ENCODE measurements at regions not wholly inside any gene's neighbourhood (a gene's known extent, or its start where the extent isn't known, plus 50 kb on each side); places are given as distances from the start of the nearest gene placed in this dataset.

GRCh38 chr21:23664193-23664694, 1943.0 kb downstream of the MRPL39 start:
- no peak for DNase-seq (ENCODE audit: low read depth)
- no peak for TF ChIP-seq CTCF (IDR thresholded peaks at IDR 0.05; ENCODE audit: low read depth, low read length, missing control alignments)
- H3K4me3 ChIP-seq (ENCODE audit: low read depth, low read length): no peak overlapping the region
- in situ Hi-C loops (cut with HindIII; ENCODE audit: low sequenced_read_pairs): no loop called here

DNA sequence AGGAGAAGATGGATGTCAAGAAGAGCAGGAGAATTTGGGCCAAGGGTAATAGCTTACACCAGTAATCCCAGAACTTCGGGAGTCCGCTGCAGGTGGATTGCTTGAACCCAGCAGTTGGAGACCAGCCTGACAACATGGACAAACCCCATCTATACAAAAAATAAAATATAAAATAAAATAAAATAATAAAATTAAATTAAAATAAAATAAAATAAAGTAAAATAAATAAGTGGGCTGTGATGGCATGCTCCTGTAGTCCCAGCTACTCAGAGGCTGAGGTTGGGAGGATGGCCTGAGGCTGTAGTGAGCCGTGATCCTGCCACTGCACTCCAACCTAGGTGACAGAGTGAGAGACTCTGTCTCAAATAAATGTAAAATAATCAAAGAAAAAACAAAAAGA, 1946.7 kb downstream of the MRPL39 start:
- in situ Hi-C loops (cut with HindIII; ENCODE audit: low sequenced_read_pairs): no loop called here
- no peak for DNase-seq (ENCODE audit: low read depth)
- TF ChIP-seq CTCF (IDR thresholded peaks at IDR 0.05; ENCODE audit: low read depth, low read length, missing control alignments): no peak
- no peak overlapping the region for H3K4me3 ChIP-seq (ENCODE audit: low read depth, low read length)

GRCh38 chr21:23644768-23645167, 1962.5 kb downstream of the MRPL39 start:
- TF ChIP-seq CTCF (IDR thresholded peaks at IDR 0.05; ENCODE audit: low read depth, low read length, missing control alignments): no peak
- in situ Hi-C loops (cut with HindIII; ENCODE audit: low sequenced_read_pairs): no loop called here
- no peak overlapping the region for H3K4me3 ChIP-seq (ENCODE audit: low read depth, low read length)
- DNase-seq (ENCODE audit: low read depth): no peak

DNA sequence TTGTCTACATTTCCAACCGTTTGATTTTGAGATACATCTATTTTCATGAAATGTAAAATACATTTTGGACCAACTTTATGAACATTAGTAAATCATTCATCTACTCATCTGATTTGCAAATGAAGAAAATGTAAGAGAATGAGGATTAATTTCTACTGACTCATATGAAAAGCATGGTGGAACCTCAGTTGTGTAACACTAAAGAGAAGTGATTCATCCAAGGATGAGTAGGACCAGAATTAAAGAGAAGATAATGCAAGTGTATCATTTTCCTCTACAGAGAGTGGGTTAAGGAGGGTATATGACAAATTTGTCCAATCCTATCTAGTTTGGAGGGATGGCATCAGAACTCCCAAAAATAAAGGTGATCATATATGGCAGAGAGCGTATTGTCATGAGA, 1967.6 kb downstream of the MRPL39 start:
- no peak overlapping the region for H3K4me3 ChIP-seq (ENCODE audit: low read depth, low read length)
- no peak for TF ChIP-seq CTCF (IDR thresholded peaks at IDR 0.05; ENCODE audit: low read depth, low read length, missing control alignments)
- DNase-seq (ENCODE audit: low read depth): no peak
- in situ Hi-C loops (cut with HindIII; ENCODE audit: low sequenced_read_pairs): no loop called here

GRCh38 chr21:23638131-23638695, 1969.1 kb downstream of the MRPL39 start:
- no peak for DNase-seq (ENCODE audit: low read depth)
- in situ Hi-C loops (cut with HindIII; ENCODE audit: low sequenced_read_pairs): no loop called here
- H3K4me3 ChIP-seq (ENCODE audit: low read depth, low read length): no peak overlapping the region
- TF ChIP-seq CTCF (IDR thresholded peaks at IDR 0.05; ENCODE audit: low read depth, low read length, missing control alignments): no peak

DNA sequence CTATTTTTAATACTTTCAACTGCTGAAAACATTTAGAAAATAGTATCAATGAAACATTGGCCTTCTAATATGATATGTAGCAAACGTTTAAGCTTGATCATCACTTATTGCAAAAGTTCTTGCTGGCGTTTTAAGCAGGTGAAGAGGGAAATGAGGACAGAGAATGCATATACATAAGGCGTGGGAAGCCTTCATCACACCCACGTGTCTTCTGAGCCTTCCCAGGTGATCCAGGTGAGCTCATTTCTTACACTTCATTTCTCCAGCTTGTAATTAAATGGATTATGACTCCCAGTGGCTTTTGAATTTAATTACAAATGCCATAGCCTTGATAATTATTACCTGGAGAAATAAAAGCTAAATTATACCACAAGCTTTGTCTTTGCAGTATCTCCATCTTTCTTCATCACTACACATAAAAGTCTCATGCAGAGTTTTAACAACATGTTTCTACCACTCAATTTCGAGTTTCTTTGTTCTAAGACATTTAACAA, 1973.8 kb downstream of the MRPL39 start:
- no peak for TF ChIP-seq CTCF (IDR thresholded peaks at IDR 0.05; ENCODE audit: low read depth, low read length, missing control alignments)
- in situ Hi-C loops (cut with HindIII; ENCODE audit: low sequenced_read_pairs): no loop called here
- DNase-seq (ENCODE audit: low read depth): no peak
- H3K4me3 ChIP-seq (ENCODE audit: low read depth, low read length): no peak overlapping the region
